NCI-H510A treated with DMSO at 0.1 percent for 48 hours (cell line): ENCODE measurements at regions not wholly inside any gene's neighbourhood (a gene's known extent, or its start where the extent isn't known, plus 50 kb on each side); places are given as distances from the start of the nearest gene placed in this dataset.
"Not testable (repeated sequence)": the region's sequence is repeated elsewhere in the genome, so short reads cannot be mapped to it uniquely, and the experiment has no call there.

Experiments
- DNase-seq: peaks from one replicate; lab custom pipeline; 2025; lab: John Stamatoyannopoulos, UW

DNA sequence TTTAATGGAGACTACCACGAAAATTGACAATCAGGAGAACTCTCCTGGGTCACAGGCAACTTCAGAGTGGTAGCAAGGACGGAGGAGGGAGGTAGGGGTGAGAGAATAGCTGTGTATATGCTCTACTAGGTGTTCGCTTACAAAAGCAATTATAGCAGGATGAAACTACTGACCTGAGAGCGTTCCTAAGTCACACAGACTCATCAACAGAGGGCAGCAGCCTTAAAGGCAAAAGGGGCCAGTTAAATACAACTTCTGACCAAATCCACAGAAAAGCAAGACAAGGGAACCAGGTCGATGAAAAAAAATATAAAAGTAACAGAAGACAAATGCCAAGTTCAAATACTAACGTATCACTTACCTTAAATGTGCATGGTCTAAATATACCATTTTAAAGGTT is 894.6 kb downstream of the PLOD2 start:
- no peak for DNase-seq

DNA sequence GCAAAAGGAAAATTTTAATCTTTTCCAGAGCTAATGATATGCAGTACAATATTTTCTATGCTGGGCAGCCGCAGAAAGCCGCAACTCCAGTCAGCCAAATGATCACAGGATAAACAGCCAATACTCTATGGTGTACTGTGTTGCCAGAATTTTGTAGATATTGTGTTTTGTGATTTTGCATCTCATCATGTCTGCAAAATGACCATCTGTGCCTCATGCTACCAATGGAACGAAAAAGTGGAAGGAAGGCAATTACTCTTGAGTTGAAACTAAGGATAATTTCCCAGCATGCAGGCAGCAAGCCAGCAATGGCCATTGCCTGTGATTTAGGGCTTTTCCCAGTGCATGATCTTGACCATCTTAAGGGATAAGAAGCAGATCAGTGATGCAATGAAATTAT is 891.9 kb downstream of the PLOD2 start:
- no peak for DNase-seq

DNA sequence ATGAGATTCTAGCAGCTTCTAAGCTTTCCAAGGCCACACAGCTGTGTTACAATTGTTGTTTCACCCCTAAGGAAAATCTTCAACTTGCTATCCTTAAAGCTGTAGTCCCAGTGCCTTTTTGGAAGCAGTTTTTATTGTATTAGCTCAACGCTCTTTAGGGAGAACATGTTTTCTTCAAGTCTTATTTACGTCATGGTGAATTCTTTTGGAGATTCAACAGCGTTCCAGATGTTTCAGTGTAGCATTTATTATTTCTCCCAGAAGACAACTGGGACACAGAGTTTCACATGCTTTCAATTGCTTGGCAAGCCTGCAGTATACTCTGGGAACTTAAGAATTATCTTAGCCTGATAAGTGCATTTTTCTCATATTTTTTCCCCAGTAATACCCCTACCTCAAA is 888.3 kb downstream of the PLOD2 start:
- no peak for DNase-seq

- no peak for DNase-seq
Observed at GRCh38 chr3:145282505-145282904, 878.5 kb downstream of the PLOD2 start.

DNA sequence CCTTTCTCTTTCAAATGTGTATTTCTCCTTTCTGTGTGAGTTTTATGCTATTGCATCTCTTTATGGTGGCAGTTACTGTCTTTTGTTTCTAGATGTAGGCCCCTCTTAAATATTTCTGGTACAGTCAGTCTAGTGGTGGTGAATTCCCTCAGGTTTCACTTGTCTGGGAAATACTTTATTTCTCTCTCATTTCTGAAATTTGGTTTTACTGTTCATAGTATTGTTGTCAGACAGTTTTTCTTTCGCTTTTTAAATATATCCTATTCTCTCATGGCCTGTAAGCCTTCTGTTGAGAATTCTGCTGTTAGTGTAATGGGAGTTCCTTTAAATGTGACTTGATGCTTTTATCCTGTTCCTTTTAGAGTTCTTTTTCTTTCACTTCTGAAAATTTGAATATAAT is 874.0 kb downstream of the PLOD2 start:
- no peak for DNase-seq

GRCh38 chr3:145290010-145290409 is 871.0 kb downstream of the PLOD2 start:
- DNase-seq, result no peak

- no peak for DNase-seq
Observed at GRCh38 chr3:145294572-145294971, 866.4 kb downstream of the PLOD2 start.

DNA sequence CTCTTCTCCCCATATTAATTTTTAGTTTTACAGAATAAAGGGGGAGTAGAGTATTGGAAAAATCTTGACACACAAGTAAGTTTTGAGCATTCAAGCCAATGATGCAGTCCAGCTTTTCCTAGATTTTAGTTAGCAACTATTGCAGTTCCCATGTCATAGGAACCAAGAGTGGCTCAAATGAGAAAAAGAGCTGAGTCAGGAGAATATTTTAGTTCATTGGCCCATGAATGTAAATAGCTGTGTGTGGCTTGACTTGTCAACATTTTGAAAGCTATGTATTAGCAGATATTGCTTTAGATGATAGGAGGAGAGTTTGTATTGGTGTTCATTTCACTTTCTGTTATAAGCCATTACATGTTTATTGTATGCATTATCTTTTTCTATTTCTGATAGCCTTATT is 853.7 kb downstream of the PLOD2 start:
- no peak for DNase-seq

DNA sequence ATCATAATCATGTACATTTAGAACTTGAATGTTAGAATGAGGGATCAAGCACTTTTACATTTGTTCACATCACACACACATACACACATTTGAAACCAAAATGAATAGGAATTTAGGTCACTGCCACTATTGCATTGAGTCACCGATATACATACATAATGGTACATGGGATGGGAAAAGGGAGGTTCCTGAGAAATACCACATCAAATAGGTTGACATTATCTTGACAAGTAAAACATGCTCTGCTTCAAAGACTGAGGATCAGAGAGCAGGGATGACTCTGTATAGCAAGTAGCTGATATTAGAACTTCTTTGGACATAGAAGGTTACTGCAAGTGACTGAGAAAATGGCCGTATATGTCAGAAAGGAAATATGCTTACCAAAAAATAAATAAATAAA is 847.2 kb downstream of the PLOD2 start:
- DNase-seq, result no peak

DNA sequence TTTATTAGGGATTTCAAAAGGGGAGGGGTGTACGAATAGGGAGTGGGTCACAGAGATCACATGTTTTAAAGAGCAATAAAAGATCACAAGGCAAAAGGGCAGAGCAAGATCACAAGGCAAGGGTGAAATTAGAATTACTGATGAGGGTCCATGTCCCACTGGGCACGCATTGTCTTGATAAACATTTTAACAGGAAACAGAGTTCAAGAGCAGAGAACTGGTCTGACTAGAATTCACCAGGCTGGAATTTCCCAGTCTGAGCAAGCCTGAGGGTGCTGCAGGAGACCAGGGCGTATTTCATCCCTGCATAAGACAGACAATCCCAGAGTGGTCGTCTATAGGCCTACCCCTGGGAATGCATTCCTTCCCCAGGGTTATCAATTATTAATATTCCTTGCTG is 844.7 kb downstream of the PLOD2 start:
- DNase-seq, result peak; percentile 17

GRCh38 chr3:145326666-145327065 is 834.3 kb downstream of the PLOD2 start:
- no peak for DNase-seq

GRCh38 chr3:145333427-145333826 is 827.6 kb downstream of the PLOD2 start:
- DNase-seq, result not testable (repeated sequence)

GRCh38 chr3:145333931-145334330 is 827.1 kb downstream of the PLOD2 start:
- no peak for DNase-seq

DNA sequence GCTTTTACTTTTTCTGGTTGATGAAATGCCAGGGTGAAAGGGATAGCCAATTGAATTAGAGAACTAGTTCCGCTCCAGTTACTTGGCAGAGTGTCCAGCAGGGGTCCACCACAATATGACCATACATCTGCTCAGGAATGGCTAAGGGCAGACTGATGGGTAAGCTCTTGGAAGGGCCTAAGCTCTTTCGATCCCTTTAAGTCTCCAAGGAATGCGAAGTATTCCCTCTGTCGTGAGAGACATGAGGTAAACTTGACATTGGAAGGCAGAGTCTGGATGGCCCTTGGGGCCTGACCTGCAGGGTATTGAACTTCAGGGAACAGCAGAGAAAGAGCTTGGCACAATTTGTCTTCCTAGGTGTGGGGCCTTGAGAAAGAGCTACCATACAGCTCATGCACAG is 805.8 kb downstream of the PLOD2 start:
- DNase-seq, result no peak

DNA sequence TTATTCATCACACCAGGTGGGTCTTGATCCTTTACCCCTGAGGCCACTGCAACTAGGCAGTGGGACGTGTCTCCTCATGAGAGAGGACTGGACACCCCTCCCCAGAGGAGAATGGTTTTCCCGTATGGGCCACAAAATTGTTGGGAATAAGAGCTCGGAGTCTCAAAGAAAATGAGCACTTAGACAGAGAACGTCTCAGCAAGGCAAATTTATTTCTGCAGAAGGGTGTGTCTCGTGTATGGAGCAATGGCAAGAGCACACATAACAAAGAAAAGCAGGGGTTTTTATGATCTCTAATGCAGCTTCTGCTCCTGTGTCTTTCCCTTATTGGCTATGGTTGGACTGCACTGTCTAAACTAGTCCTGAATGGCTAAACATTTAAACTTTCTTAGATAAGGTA is 803.5 kb downstream of the PLOD2 start:
- DNase-seq, result no peak

- DNase-seq, result no peak
Observed at GRCh38 chr3:145359040-145359439, 801.9 kb downstream of the PLOD2 start.

DNA sequence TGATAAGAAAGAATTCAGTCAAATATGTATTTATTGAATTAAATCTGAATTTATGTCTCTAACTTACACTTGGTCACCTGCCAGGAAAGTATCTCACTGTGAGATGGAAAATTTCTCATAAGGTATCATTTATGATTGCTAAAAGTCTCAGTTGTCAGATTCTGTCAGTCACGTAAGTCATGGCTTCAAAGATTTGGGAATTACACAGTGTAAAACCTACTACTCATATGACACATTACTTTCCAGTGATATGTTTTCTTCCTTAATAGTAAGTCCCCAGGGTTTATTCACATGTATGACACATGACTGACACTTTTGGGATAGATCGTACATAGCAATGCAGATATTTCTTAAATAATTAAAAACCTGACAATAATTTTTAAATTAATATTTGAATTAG is 792.2 kb downstream of the PLOD2 start:
- no peak for DNase-seq

- no peak for DNase-seq
Observed at GRCh38 chr3:145370870-145371269, 790.1 kb downstream of the PLOD2 start.

DNA sequence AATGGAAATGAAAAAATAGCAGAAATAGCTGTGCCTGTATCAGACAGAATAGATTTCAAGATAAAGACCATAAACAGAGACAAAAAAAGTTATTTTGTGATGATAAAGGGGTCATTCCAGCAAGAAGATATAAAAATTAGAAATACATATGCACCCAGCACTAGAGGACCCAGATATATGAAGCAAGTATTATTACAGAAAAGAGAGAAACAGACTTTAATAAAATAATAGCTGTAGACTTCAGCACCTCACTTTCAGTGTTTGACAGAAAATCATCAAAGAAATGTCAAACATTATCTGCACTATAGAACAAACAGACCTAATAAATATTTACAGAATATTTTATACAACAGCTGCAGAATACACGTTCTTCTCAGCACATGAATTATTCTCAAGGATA is 783.7 kb downstream of the PLOD2 start:
- DNase-seq, result no peak

GRCh38 chr3:145383416-145383815 is 777.6 kb downstream of the PLOD2 start:
- DNase-seq, result no peak

DNA sequence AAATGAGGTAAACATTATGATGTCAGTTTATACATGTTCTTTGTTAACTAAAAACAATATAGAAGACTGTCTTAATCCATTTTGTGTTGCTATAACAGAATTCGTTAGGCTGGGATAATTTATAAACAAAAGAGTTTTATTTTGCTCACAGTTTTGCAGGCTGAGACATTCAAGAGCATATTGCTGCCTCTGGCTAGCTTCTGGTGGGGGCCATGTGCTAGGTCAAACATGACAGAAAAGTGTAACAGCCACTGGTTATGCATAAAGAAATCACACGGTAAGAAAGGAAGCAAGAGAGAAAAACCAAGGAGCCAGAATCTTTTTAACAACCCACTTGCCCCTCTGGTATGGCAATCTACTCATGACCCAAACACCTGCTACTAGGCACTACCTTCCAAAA is 776.7 kb downstream of the PLOD2 start:
- DNase-seq, result no peak

- DNase-seq, result no peak
Observed at GRCh38 chr3:145387211-145387610, 773.8 kb downstream of the PLOD2 start.

- no peak for DNase-seq
Observed at GRCh38 chr3:145395421-145395820, 765.6 kb downstream of the PLOD2 start.

- DNase-seq, result no peak
Observed at GRCh38 chr3:145411605-145412004, 749.4 kb downstream of the PLOD2 start.

- no peak for DNase-seq
Observed at GRCh38 chr3:145417678-145418077, 743.3 kb downstream of the PLOD2 start.
